ENCODE measurements at regions not wholly inside any gene's neighbourhood (a gene's known extent, or its start where the extent isn't known, plus 50 kb on each side); places are given as distances from the start of the nearest gene placed in this dataset.
"Not testable (repeated sequence)": the region's sequence is repeated elsewhere in the genome, so short reads cannot be mapped to it uniquely, and the experiment has no call there.

- Histone ChIP-seq H3K36me3 (no peaks in the 10 kb centered on the region), H3K9me3 (no peaks in the 10 kb centered on the region), H3K27me3 (no peaks in the 10 kb centered on the region), H3K4me1 (ENCODE audit: insufficient read depth) (no peaks in the 10 kb centered on the region), H3K27ac (no peak overlapping the region), H3K4me3 (no peak overlapping the region)
- DNase-seq: no peak
- intact Hi-C loops (cut with DNase I): no loop called here
- 61 to 80% (median 61%) methylated on average over 3 of the region's 3 CpGs for WGBS, 3 donors
- TF ChIP-seq EP300 (IDR thresholded peaks at IDR 0.05) (no peak), CTCF (IDR thresholded peaks at IDR 0.05) (no peak), POLR2A (IDR thresholded peaks at IDR 0.05) (no peak)
Measured at GRCh38 chr10:111600772-111601171, 523.9 kb downstream of the ADRA2A start.

DNA sequence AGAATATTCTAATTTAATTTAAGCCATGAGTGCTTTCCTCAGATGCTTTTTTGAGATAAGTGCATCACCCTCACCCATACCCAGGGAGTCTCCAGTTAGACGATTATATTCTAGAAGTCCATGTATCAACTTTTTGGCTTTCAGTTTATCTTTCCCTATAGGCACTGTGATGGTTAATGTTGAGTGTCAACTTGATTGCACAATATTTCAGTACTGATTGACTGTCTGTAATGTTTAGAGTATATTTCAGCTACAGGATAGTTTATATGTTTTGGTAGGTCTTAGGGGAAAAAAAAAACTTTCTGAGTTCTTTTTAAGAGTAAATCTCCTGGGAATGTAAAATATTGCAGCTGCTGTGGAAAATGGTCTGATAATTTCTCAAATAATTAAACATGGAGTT lies 535.4 kb downstream of the ADRA2A start:
- Histone ChIP-seq H3K36me3 (no peaks in the 10 kb centered on the region), H3K27ac (no peak overlapping the region), H3K27me3 (no peaks in the 10 kb centered on the region), H3K4me3 (no peak overlapping the region), H3K4me1 (ENCODE audit: insufficient read depth) (no peaks in the 10 kb centered on the region), H3K9me3 (no peaks in the 10 kb centered on the region)
- WGBS, 3 donors: 54 to 67% (median 64%) methylated on average over 1 of the region's 1 CpG
- intact Hi-C loops (cut with DNase I): no loop called here
- TF ChIP-seq EP300 (IDR thresholded peaks at IDR 0.05) (no peak), CTCF (IDR thresholded peaks at IDR 0.05) (no peak), POLR2A (IDR thresholded peaks at IDR 0.05) (no peak)
- DNase-seq: no peak

GRCh38 chr10:111634191-111634590 lies 549.4 kb downstream of the GPAM start:
- 66 to 77% (median 67%) methylated on average over 3 of the region's 3 CpGs for WGBS, 3 donors
- DNase-seq: no peak
- no peaks in the 10 kb centered on the region for H3K36me3 ChIP-seq
- H3K27ac ChIP-seq: no peak overlapping the region
- H3K27me3 ChIP-seq: no peaks in the 10 kb centered on the region
- no peak overlapping the region for H3K4me3 ChIP-seq
- H3K4me1 ChIP-seq (ENCODE audit: insufficient read depth): no peaks in the 10 kb centered on the region
- TF ChIP-seq CTCF (IDR thresholded peaks at IDR 0.05) (no peak), POLR2A (IDR thresholded peaks at IDR 0.05) (no peak), EP300 (IDR thresholded peaks at IDR 0.05) (no peak)
- H3K9me3 ChIP-seq: no peaks in the 10 kb centered on the region
- intact Hi-C loops (cut with DNase I): no loop called here

GRCh38 chr10:111646021-111646420 lies 537.5 kb downstream of the GPAM start:
- no peaks in the 10 kb centered on the region for H3K36me3 ChIP-seq
- intact Hi-C loops (cut with DNase I): no loop called here
- TF ChIP-seq CTCF (IDR thresholded peaks at IDR 0.05) (no peak), EP300 (IDR thresholded peaks at IDR 0.05) (no peak), POLR2A (IDR thresholded peaks at IDR 0.05) (no peak)
- no peaks in the 10 kb centered on the region for H3K4me1 ChIP-seq (ENCODE audit: insufficient read depth)
- H3K9me3 ChIP-seq: no peaks in the 10 kb centered on the region
- no peak for DNase-seq
- no peak overlapping the region for H3K27ac ChIP-seq
- H3K4me3 ChIP-seq: no peak overlapping the region
- WGBS, 3 donors: 19 to 46% (median 33%) methylated on average over 2 of the region's 2 CpGs
- no peaks in the 10 kb centered on the region for H3K27me3 ChIP-seq

GRCh38 chr10:111648046-111648445 lies 535.5 kb downstream of the GPAM start:
- no peaks in the 10 kb centered on the region for H3K4me1 ChIP-seq (ENCODE audit: insufficient read depth)
- no peaks in the 10 kb centered on the region for H3K9me3 ChIP-seq
- H3K4me3 ChIP-seq: no peak overlapping the region
- H3K27me3 ChIP-seq: no peaks in the 10 kb centered on the region
- TF ChIP-seq EP300 (IDR thresholded peaks at IDR 0.05) (no peak), CTCF (IDR thresholded peaks at IDR 0.05) (no peak), POLR2A (IDR thresholded peaks at IDR 0.05) (no peak)
- DNase-seq: no peak
- H3K27ac ChIP-seq: no peak overlapping the region
- intact Hi-C loops (cut with DNase I): no loop called here
- 52 to 67% (median 62%) methylated on average over 2 of the region's 2 CpGs for WGBS, 3 donors
- H3K36me3 ChIP-seq: no peaks in the 10 kb centered on the region

- intact Hi-C loops (cut with DNase I); DNase-seq; H3K36me3 ChIP-seq; H3K27ac ChIP-seq; H3K9me3 ChIP-seq; H3K4me3 ChIP-seq; H3K4me1 ChIP-seq (ENCODE audit: insufficient read depth); H3K27me3 ChIP-seq: not testable (repeated sequence)
- 76 to 88% (median 79%) methylated on average over 1 of the region's 1 CpG for WGBS, 3 donors
Measured at GRCh38 chr10:111649080-111649479, 534.5 kb downstream of the GPAM start.
